ENCODE measurements at regions not wholly inside any gene's neighbourhood (a gene's known extent, or its start where the extent isn't known, plus 50 kb on each side); places are given as distances from the start of the nearest gene placed in this dataset.

DNA sequence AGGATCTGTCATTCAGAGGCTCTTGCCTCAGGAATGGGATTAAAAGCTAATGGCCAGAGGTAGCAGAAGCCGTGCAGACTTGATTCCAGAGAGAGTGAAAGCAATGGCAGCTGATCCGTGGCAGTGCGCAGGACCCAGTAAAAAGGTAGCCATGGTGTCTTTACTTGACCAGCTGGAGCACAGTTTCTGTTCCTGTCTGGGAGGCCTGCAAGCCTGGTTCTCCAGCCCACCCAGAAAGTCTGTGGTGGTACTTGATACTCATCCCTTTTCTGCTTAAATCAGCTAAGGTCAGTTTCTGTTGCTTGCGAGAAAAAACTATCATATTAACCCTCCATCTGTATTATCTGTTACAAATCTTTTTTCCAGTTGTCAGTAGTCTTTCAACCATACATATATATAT lies 86.7 kb downstream of the RPS6KA4 start:
- Mint-ChIP-seq H3K4me3 (ENCODE audit: unreplicated experiment) (no peak overlapping the region), H3K27ac (ENCODE audit: unreplicated experiment) (no peak overlapping the region)

DNA sequence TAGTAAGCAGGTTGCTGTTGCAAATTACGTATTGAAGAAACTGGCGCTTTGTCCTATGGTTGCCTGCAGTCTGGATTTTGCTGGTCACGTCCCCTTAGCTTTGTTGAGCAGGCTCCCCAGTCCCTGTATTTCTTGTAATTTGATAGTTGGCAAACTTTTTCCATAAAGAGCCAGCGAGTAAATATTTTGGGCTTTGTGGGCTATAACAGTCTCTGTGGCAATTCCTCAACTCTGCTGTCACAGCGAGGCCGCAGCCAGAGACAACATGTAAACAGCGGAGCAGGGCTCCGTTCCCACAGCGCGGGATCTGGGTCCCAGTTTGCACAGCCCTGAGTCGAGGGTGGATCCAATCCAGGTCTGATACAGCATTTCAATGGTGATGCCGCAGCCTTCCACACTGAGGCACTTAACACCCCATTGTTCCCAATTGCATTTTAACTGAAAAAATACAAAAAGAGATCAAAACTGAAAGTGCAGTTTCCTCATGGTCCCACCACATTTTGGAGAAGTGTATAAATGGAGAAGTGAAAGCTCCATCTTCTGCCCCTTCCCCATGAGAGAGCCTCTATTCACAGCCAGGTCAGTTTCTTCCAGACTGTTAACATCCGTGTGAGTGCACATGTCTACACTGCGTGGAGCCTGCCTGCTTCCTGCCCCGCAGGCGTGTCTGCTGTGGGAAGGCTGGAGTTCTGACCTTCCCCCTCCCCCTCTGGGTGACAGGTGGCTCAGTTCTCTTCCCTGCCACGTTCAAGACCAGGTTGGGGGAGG lies 89.1 kb downstream of the RPS6KA4 start:
- DNase-seq (ENCODE audit: low spot score): peak; percentile 59
- no peaks in the 10 kb centered on the region for H3K9me3 Mint-ChIP-seq (ENCODE audit: low read depth)
- no peak for TF ChIP-seq CTCF (IDR thresholded peaks at IDR 0.05)
- peak overlapping the region; percentile 35 for H3K4me3 Mint-ChIP-seq (ENCODE audit: unreplicated experiment)
- peaks cover 15% of the 10 kb centered on the region for H3K27me3 Mint-ChIP-seq (ENCODE audit: low read depth)
- H3K36me3 Mint-ChIP-seq (ENCODE audit: low read depth): no peaks in the 10 kb centered on the region
- H3K27ac Mint-ChIP-seq (ENCODE audit: unreplicated experiment): peak overlapping the region; percentile 24
- peaks cover 19% of the 10 kb centered on the region for H3K4me1 Mint-ChIP-seq (ENCODE audit: low read depth)

More for the DNA sequence above, 86.7 kb downstream of the RPS6KA4 start:
- peaks cover 21% of the 10 kb centered on the region for H3K27me3 Mint-ChIP-seq (ENCODE audit: low read depth)
- no peak for DNase-seq (ENCODE audit: low spot score)
- H3K9me3 Mint-ChIP-seq (ENCODE audit: low read depth): no peaks in the 10 kb centered on the region
- peaks cover 28% of the 10 kb centered on the region for H3K4me1 Mint-ChIP-seq (ENCODE audit: low read depth)
- H3K36me3 Mint-ChIP-seq (ENCODE audit: low read depth): no peaks in the 10 kb centered on the region
- TF ChIP-seq CTCF (IDR thresholded peaks at IDR 0.05): no peak

GRCh38 chr11:64448599-64449380 lies 89.8 kb downstream of the RPS6KA4 start:
- Mint-ChIP-seq H3K36me3 (ENCODE audit: low read depth) (no peaks in the 10 kb centered on the region), H3K4me3 (ENCODE audit: unreplicated experiment) (peak overlapping the region; percentile 69), H3K27me3 (ENCODE audit: low read depth) (peaks cover 13% of the 10 kb centered on the region), H3K27ac (ENCODE audit: unreplicated experiment) (no peak overlapping the region), H3K9me3 (ENCODE audit: low read depth) (no peaks in the 10 kb centered on the region), H3K4me1 (ENCODE audit: low read depth) (peaks cover 19% of the 10 kb centered on the region)
- TF ChIP-seq CTCF (IDR thresholded peaks at IDR 0.05): peak; percentile 83
- peak; percentile 91 for DNase-seq (ENCODE audit: low spot score)

DNA sequence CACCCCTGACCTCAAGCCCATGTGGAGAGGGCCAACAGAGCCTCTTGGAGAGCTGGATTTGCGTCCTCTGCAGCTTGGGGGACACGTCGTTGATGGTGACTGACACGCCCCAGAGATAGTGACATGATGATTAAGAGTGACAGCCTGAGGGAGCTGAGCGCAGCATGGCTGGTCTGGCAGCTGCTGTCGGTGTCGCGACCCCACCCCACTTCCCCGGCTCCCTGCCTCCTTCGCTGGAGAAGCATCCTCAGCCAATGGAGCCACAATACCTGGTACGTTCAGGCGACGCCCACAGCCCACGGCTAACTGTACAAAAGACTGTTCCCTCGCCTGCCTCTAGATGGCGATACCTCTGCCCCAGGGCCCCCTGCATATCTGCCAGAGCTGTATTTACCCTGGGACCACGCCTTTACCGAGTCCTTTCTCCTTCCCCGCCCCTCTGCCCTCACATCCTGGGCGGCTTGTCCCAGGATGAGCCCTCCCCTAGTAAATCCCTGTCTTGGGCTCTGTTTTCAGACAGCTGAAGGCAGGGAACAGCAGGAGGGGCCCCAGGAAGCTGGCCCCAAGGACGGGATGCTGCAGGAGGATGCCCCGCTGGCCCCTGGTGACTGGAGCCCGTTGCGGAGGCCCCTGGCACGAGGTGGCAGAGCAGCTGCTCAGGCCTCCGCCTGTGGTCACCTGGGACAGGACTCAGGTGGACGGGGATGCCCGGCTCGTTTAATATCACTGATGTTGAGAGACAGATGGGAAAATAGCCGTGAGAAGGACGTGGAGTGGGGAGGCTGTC lies 90.6 kb downstream of the RPS6KA4 start:
- Mint-ChIP-seq H3K4me1 (ENCODE audit: low read depth) (peaks cover 19% of the 10 kb centered on the region), H3K9me3 (ENCODE audit: low read depth) (no peaks in the 10 kb centered on the region), H3K4me3 (ENCODE audit: unreplicated experiment) (peak overlapping the region; percentile 69), H3K27ac (ENCODE audit: unreplicated experiment) (no peak overlapping the region), H3K27me3 (ENCODE audit: low read depth) (peaks cover 12% of the 10 kb centered on the region), H3K36me3 (ENCODE audit: low read depth) (no peaks in the 10 kb centered on the region)
- no peak for DNase-seq (ENCODE audit: low spot score)
- peak; percentile 81 for TF ChIP-seq CTCF (IDR thresholded peaks at IDR 0.05)

GRCh38 chr11:64450168-64450560 lies 91.2 kb downstream of the RPS6KA4 start:
- no peak overlapping the region for H3K27ac Mint-ChIP-seq (ENCODE audit: unreplicated experiment)
- H3K27me3 Mint-ChIP-seq (ENCODE audit: low read depth): peaks cover 11% of the 10 kb centered on the region
- no peaks in the 10 kb centered on the region for H3K9me3 Mint-ChIP-seq (ENCODE audit: low read depth)
- no peak for DNase-seq (ENCODE audit: low spot score)
- H3K4me1 Mint-ChIP-seq (ENCODE audit: low read depth): peaks cover 19% of the 10 kb centered on the region
- TF ChIP-seq CTCF (IDR thresholded peaks at IDR 0.05): no peak
- no peak overlapping the region for H3K4me3 Mint-ChIP-seq (ENCODE audit: unreplicated experiment)
- H3K36me3 Mint-ChIP-seq (ENCODE audit: low read depth): no peaks in the 10 kb centered on the region

Data from chondrocyte (in vitro differentiated cells).